ENCODE measurements at regions not wholly inside any gene's neighbourhood (a gene's known extent, or its start where the extent isn't known, plus 50 kb on each side); places are given as distances from the start of the nearest gene placed in this dataset.

GRCh38 chrY:15805985-15806384, 1281.7 kb downstream of the NLGN4Y start:
- Histone ChIP-seq H3K27ac (no peak overlapping the region), H3K4me1 (ENCODE audit: control insufficient read depth in 1 of 2, low read depth in 2 of 2) (no peaks in the 10 kb centered on the region), H3K36me3 (no peaks in the 10 kb centered on the region), H3K27me3 (replicated peaks; ENCODE audit: insufficient read depth) (no peaks in the 10 kb centered on the region), H3K9me3 (no peaks in the 10 kb centered on the region), H3K4me3 (no peak overlapping the region)
- no peak for ATAC-seq (ENCODE audit: insufficient number of reproducible peaks, low FRiP score, low read depth)
- no peak for DNase-seq (ENCODE audit: low spot score)
- TF ChIP-seq CTCF (IDR thresholded peaks at IDR 0.05): no peak

DNA sequence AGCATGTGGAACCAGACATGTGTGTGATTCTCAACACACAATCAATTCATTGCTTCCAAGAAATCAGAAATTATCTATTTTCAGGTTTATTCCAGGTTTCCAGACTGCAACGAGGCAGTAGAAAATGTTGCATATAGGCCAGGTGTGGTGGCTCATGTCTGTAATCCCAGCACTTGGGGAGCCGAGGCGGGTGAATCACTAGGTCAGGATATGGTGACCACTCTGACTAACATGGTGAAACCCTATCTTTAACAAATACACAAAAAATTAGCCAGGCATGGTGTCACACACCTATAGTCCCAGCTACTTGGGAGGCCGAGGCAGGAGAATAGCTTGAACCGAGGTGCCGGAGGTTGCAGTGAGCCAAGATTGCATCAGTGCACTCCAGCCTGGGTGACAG, 1289.9 kb downstream of the NLGN4Y start:
- no peaks in the 10 kb centered on the region for H3K27me3 ChIP-seq (replicated peaks; ENCODE audit: insufficient read depth)
- ATAC-seq (ENCODE audit: insufficient number of reproducible peaks, low FRiP score, low read depth) (no peak), DNase-seq (ENCODE audit: low spot score) (no peak)
- H3K4me3 ChIP-seq: no peak overlapping the region
- H3K36me3 ChIP-seq: no peaks in the 10 kb centered on the region
- H3K9me3 ChIP-seq: no peaks in the 10 kb centered on the region
- no peak overlapping the region for H3K27ac ChIP-seq
- no peak for TF ChIP-seq CTCF (IDR thresholded peaks at IDR 0.05)
- H3K4me1 ChIP-seq (ENCODE audit: control insufficient read depth in 1 of 2, low read depth in 2 of 2): no peaks in the 10 kb centered on the region

Measured in thoracic aorta (tissue), 2 donors.